Loucy (cell line): ENCODE measurements at regions not wholly inside any gene's neighbourhood (a gene's known extent, or its start where the extent isn't known, plus 50 kb on each side); places are given as distances from the start of the nearest gene placed in this dataset.

Experiments used
- H2AFZ ChIP-seq: fragments of 200-600 bp; sonication (generic); 2 replicates; pipeline ENCODE4 v1.6.0; 2016; ENCODE audit warnings: antibody characterized with exemption, mild to moderate bottlenecking, low read length, moderate library complexity
- H3F3A ChIP-seq: fragments of 200-600 bp; 2 replicates; pipeline ENCODE4 v1.6.0; 2016; ENCODE audit warnings: antibody characterized with exemption, low read depth, mild to moderate bottlenecking
- H3K27me3 ChIP-seq: fragments of 200-600 bp; sonication (generic); 2 replicates; pipeline ENCODE4 v1.6.1; 2014; ENCODE audit warnings: low read length, mild to moderate bottlenecking; ENCODE audit not compliant: insufficient read depth, poor library complexity, severe bottlenecking
- H3K36me3 ChIP-seq: fragments of 200-600 bp; sonication (generic); 2 replicates; pipeline ENCODE4 v1.6.1; 2016; ENCODE audit warnings: low read length; ENCODE audit not compliant: insufficient read depth
- H3K4me1 ChIP-seq: fragments of 200-600 bp; sonication (generic); 2 replicates; pipeline ENCODE4 v1.5.1; 2014; ENCODE audit warnings: low read length, mild to moderate bottlenecking; ENCODE audit not compliant: insufficient read depth, poor library complexity, severe bottlenecking
- H3K4me2 ChIP-seq: fragments of 200-600 bp; sonication (generic); 2 replicates; pipeline ENCODE4 v1.6.0; 2014; ENCODE audit warnings: antibody characterized with exemption, low read length, low read depth, mild to moderate bottlenecking; ENCODE audit not compliant: poor library complexity, severe bottlenecking
- H3K4me3 ChIP-seq: fragments of 200-600 bp; sonication (generic); 2 replicates; pipeline ENCODE4 v1.5.1; 2014; ENCODE audit warnings: low read length, mild to moderate bottlenecking, mixed read lengths; ENCODE audit not compliant: poor library complexity, severe bottlenecking
- H3K79me2 ChIP-seq: fragments of 200-600 bp; sonication (generic); 2 replicates; pipeline ENCODE4 v1.6.1; 2014; ENCODE audit warnings: low read length; ENCODE audit not compliant: insufficient read depth
- H3K9ac ChIP-seq: fragments of 200-600 bp; sonication (generic); 2 replicates; pipeline ENCODE4 v1.6.0; 2014; ENCODE audit warnings: mild to moderate bottlenecking, low read depth, low read length, moderate library complexity; ENCODE audit not compliant: poor library complexity, severe bottlenecking
- H3K9me2 ChIP-seq: fragments of 200-600 bp; sonication (generic); replicated peaks from 2 replicates; pipeline ENCODE4 v1.6.1; 2016; ENCODE audit warnings: low read depth, low read length, mixed read lengths
- H3K9me3 ChIP-seq: fragments of 200-600 bp; sonication (generic); 2 replicates; pipeline ENCODE4 v1.6.1; 2014; ENCODE audit warnings: mild to moderate bottlenecking, antibody characterized with exemption, low read length, low read depth; ENCODE audit not compliant: insufficient read depth
- H4K20me1 ChIP-seq: fragments of 200-600 bp; sonication (generic); 2 replicates; pipeline ENCODE4 v1.6.0; 2014; ENCODE audit warnings: antibody characterized with exemption, low read length, mild to moderate bottlenecking; ENCODE audit not compliant: insufficient read depth, poor library complexity, severe bottlenecking
- EZH2phosphoT487 ChIP-seq: fragments of 200-600 bp; IDR thresholded peaks from 2 replicates; pipeline ENCODE4 v1.6.1; 2018; ENCODE audit warnings: antibody characterized with exemption, mild to moderate bottlenecking, moderate library complexity, borderline replicate concordance
- TF ChIP-seq, protein P1 (sequence below): fragments of 200-600 bp; sonication (generic); conservative IDR thresholded peaks from 2 replicates; pipeline ENCODE4 v1.5.1; 2014; ENCODE audit warnings: mild to moderate bottlenecking, antibody characterized with exemption, low read length

DNA sequence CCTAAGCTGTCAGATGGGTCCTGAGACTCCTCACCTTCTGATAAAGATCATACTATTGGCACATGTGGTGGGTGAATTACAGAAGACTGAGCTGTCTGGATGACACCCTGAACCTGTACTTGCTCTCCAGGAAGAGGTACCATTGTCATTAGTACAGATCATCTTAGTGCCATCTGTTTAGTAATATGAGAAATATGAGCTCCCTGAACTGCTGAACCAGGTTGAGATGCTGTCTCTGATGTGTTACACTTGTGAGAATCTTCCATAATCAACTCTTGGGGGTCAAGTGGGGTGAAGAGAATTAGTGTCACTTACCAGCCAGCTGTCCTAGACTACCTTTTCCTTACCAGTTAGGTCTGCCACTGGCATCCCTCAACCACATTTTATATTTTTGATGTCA lies 531.0 kb downstream of the EPHA7 start:
- Histone ChIP-seq H3K4me3 (no peak overlapping the region), H3K36me3 (no peaks in the 10 kb centered on the region), H3K79me2 (no peaks in the 10 kb centered on the region), H3K4me1 (no peaks in the 10 kb centered on the region), H3K9ac (no peak overlapping the region), H2AFZ (no peak overlapping the region), H3K27me3 (no peaks in the 10 kb centered on the region), H4K20me1 (no peaks in the 10 kb centered on the region), H3K9me2 (no peaks in the 10 kb centered on the region), H3K9me3 (no peaks in the 10 kb centered on the region), H3F3A (no peaks in the 10 kb centered on the region), H3K4me2 (no peak overlapping the region)
- TF ChIP-seq, protein P1, sequence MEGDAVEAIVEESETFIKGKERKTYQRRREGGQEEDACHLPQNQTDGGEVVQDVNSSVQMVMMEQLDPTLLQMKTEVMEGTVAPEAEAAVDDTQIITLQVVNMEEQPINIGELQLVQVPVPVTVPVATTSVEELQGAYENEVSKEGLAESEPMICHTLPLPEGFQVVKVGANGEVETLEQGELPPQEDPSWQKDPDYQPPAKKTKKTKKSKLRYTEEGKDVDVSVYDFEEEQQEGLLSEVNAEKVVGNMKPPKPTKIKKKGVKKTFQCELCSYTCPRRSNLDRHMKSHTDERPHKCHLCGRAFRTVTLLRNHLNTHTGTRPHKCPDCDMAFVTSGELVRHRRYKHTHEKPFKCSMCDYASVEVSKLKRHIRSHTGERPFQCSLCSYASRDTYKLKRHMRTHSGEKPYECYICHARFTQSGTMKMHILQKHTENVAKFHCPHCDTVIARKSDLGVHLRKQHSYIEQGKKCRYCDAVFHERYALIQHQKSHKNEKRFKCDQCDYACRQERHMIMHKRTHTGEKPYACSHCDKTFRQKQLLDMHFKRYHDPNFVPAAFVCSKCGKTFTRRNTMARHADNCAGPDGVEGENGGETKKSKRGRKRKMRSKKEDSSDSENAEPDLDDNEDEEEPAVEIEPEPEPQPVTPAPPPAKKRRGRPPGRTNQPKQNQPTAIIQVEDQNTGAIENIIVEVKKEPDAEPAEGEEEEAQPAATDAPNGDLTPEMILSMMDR, result no peak
- no peak for TF ChIP-seq EZH2phosphoT487

DNA sequence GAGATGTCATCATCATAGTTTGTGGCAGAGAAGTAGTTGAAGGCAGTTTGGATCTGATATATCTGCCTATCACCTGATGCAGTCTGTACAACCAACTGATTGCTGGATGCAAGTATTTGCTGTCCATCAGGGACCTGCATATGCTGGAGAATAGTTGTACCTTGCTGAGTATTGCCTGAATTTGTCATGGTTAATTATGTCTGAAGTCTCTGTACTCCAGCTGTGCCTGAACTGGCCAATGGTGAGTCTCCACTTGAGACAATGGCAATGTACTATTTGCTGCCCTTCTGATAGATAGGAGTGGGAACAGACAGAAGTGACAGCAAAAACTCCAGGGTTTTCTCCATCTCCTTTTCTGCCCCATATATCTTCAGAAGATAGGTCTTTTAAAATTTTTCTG lies 531.5 kb downstream of the EPHA7 start:
- H3K9ac ChIP-seq, result no peak overlapping the region
- no peak overlapping the region for H2AFZ ChIP-seq
- no peaks in the 10 kb centered on the region for H3K27me3 ChIP-seq
- H3K9me3 ChIP-seq, result no peaks in the 10 kb centered on the region
- H3K79me2 ChIP-seq, result no peaks in the 10 kb centered on the region
- H3K9me2 ChIP-seq, result no peaks in the 10 kb centered on the region
- no peak overlapping the region for H3K4me3 ChIP-seq
- no peaks in the 10 kb centered on the region for H3F3A ChIP-seq
- no peak overlapping the region for H3K4me2 ChIP-seq
- no peaks in the 10 kb centered on the region for H3K36me3 ChIP-seq
- no peak for TF ChIP-seq EZH2phosphoT487
- TF ChIP-seq, protein P1, result no peak
- no peaks in the 10 kb centered on the region for H3K4me1 ChIP-seq
- H4K20me1 ChIP-seq, result no peaks in the 10 kb centered on the region

DNA sequence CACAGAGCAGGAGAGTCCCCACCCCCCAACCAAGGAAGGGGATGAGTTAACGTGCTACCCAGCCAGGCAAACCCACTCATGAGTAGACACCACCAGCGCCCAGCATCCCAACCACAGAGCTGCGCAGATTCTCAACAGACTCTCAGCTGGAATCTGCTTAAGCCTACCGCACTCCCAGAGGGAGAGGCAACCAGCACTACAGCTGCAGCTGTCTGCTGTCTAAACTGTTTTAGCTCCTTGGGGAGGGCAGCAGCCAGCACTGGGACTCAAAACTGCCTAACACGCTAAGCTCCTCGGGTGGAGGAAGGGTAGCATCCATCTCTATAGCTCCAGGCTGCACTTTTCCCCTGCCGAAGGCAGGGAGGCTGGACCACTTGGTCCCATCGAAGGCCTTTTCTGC lies 539.8 kb downstream of the EPHA7 start:
- no peaks in the 10 kb centered on the region for H3K9me3 ChIP-seq
- TF ChIP-seq, protein P1, result no peak
- TF ChIP-seq EZH2phosphoT487, result no peak
- no peak overlapping the region for H3K4me3 ChIP-seq
- H3F3A ChIP-seq, result no peaks in the 10 kb centered on the region
- no peaks in the 10 kb centered on the region for H3K4me1 ChIP-seq
- H3K79me2 ChIP-seq, result no peaks in the 10 kb centered on the region
- no peak overlapping the region for H3K9ac ChIP-seq
- H4K20me1 ChIP-seq, result no peaks in the 10 kb centered on the region
- no peaks in the 10 kb centered on the region for H3K36me3 ChIP-seq
- no peaks in the 10 kb centered on the region for H3K27me3 ChIP-seq
- H3K9me2 ChIP-seq, result no peaks in the 10 kb centered on the region
- H2AFZ ChIP-seq, result no peak overlapping the region
- no peak overlapping the region for H3K4me2 ChIP-seq
